ENCODE measurements at regions not wholly inside any gene's neighbourhood (a gene's known extent, or its start where the extent isn't known, plus 50 kb on each side); places are given as distances from the start of the nearest gene placed in this dataset.
A peak's percentile ranks its signal among the peaks of the same experiment; 100 is the strongest.

DNA sequence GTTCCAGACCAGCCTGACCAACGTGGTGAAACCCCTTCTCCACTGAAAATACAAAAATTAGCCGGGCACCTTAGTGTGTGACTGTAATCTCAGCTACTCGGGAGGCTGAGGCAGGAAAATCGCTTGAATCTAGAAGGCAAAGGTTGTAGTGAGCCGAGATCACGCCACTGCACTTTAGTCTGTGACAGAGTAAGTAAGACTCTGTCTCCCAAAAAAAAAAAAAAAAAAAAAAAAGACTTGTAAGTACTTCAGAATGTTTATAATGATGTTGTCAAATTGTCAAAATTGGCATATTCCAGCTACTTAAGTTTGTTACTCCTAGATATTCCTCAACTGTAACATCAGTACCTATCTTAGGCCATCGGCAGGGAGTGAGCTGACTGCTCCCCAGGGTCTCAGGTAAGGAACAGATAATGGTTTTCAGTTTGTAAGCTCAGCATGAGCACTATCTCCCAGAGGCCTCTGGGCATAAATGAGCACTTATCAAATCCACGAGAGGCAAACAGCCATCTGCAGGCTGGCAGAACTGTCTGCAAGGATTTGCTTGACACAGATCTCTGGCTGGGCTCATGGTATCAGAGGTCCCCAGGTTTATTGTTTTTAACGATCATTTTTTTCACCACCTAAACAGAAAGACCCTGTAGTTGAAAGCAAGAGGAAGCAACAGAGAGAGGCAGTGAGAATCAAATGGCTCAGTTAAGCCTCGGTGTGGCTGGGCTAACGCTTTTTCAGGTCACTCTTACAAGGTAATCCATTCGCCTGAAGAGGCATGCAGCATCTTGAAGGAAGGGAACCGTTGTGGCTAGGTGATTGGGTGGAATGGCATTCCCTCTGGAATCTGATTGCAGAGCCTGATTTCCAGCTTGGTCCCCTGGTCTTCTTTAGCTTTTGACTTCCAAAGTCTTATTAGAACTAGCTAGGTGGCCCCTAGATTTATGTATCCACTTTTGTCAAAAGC lies 115.9 kb downstream of the LY86 start:
- DNase-seq (ENCODE audit: low read depth in 2 of 2), result no peak

DNA sequence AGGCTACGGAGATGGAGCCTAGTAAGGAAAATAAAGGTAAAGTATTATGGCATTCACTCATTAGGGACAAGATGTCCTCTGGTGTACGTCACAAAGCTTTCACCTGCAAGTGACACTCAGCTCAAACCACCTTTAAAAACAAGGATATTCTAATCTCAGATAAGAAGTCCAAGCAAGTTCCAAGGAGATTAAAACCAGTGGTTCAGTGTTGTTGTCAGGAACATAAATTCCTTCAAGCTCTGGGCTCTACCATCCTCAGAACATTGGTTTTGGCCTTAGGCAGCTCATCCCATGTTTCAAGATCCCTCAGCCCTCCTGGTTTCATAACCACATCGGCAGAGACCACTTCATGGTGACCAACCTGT lies 116.5 kb downstream of the LY86 start:
- DNase-seq (ENCODE audit: low read depth in 2 of 2), result no peak

DNA sequence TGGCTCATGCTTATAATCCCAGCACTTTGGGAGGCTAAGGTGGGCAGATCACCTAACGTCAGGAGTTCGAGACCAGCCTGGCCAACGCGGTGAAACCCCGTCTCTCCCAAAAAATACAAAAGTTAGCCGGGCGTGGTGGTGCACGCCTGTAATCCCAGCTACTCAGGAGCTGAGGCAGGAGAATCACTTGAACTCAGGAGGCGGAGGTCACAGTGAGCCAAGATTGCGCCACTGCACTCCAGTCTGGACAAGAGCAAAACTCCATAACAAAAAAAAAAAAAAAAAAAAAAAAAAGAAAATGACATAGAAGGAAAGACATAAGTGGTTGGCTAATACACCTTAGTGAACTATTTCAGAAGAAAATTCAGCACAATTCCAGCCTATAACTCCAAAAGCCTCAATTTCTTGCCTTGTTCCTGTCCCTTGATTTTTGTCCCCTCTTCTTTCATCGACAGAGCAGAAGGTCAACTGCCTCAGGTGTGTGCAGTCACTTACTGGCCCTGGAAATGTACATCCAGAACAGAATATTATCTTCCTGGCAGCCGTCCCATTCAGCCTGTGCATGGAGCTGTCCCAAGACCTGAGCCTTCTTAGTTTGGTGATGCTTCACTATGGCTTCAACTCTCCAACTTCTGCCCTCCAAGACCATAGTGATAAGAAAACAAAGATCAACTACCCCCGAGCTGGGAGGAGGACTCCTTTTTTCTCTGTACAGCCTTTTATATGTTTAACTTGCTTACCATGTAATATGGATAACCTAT lies 117.6 kb downstream of the LY86 start:
- DNase-seq (ENCODE audit: low read depth in 2 of 2), result no peak

GRCh38 chr6:6707143-6707542 lies 118.6 kb downstream of the LY86 start:
- no peak for DNase-seq (ENCODE audit: low read depth in 2 of 2)

- DNase-seq (ENCODE audit: low read depth in 2 of 2), result no peak
Measured at GRCh38 chr6:6709106-6709505, 120.6 kb downstream of the LY86 start.

- DNase-seq (ENCODE audit: low read depth in 2 of 2), result no peak
Measured at GRCh38 chr6:6711031-6711785, 122.7 kb downstream of the LY86 start.

GRCh38 chr6:6711832-6712448 lies 123.4 kb downstream of the LY86 start:
- no peak for DNase-seq (ENCODE audit: low read depth in 2 of 2)

DNA sequence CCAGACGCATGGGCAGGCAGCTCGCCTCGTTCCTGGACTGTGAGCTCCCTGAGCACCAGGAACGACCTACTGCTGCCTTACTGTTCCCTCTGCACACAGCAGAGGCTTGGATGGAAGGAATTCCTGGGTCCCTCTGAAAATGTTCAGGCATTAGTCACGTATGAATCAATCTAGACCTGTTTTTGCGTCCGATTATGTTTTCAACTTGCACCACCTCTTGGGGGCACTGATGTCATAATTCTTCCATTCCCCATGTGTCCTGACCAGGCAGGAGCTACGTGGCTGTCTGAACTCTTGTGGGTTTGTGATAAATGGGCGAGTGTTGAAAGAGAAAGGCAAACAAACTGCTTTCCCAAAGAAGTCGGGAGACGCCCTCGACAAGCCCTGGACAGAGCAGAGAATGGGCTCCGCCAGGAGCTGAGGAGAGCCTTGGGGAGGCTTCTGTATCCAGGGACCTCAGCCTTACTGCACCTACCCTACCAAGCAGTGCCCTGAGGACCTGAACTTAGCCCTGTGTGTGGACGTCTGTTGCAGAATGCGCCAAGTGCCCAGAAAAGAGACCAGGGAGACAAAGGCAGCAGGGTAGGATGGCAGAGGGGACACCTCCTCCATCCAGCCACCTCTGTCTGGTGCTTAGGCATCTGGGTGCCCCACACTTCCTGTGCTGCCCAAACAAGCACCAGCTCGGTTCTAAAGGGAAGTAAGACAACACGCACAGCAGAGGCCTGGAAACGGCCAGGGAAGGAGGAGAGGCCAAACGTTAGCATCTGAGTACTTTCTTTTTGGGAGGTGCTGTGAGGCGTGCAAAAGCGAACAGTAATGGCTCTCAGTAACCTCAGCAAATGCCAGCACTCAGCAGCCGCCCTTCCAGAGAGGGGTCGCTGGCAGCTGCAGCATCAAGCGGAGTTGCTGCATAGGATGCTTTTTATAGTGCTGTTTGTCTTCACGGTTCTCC lies 124.2 kb downstream of the LY86 start:
- DNase-seq (ENCODE audit: low read depth in 2 of 2), result no peak

- peak in 1 of 2 donors; percentile 22 for DNase-seq (ENCODE audit: low read depth in 2 of 2)
Measured at GRCh38 chr6:6713657-6714056, 125.1 kb downstream of the LY86 start.

GRCh38 chr6:6714118-6714897 lies 125.8 kb downstream of the LY86 start:
- DNase-seq (ENCODE audit: low read depth in 2 of 2), result no peak

DNA sequence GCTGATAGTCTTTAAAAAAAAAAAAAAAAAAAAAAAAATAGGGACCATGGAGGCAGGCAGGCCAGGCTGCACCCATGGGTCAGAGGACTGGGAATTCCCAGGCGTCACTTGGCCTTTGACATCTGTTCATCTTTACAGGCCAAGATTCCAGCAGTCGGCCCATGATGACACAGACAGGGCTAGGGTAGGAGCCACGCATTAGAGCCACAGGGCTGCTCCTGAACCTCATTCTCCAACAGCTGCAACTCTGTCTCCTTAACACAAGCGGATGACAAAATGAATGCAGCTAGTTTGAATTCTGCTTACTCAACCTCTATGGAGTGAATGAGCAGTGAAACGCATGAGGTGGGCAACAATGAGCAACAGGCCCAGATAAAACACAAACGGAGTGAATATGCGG lies 126.4 kb downstream of the LY86 start:
- no peak for DNase-seq (ENCODE audit: low read depth in 2 of 2)

- DNase-seq (ENCODE audit: low read depth in 2 of 2), result no peak
Measured at GRCh38 chr6:6715465-6715864, 126.9 kb downstream of the LY86 start.

DNA sequence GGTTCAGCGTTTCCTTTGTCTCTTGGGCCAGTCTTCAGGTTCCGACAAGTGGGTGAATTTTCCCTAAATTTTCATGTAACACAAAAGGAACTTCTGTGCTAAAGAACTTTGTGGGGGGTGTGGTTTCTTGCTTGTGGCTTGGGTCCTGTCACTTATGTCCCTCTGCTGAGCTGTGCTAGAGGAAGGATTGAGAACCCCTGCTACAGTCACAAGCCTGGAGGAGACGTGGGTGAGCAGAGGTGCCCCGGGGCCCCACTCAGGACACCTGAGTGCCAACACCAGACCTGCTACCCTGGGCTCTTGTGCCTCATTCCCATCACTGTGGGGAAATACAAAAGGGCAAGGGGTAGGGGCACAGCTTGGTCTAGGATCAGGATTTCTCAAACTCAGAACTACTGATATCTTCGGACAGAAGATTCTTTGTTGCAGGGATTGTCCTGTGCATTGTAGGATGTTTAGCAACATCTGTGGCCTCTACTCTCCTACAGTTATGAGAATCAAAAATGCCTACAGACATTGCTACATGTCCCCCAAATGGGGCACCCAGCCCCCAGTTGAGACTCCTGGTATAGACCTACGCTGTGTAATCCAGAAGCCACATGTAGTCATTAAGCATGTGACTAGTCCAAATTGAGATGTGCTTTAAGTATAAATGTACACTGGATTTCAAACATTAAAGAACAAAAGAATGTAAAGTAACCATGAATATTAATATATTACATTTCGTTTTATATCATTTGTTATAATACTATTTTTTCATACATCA lies 128.7 kb downstream of the LY86 start:
- no peak for DNase-seq (ENCODE audit: low read depth in 2 of 2)

- peak; percentile 93 for DNase-seq (ENCODE audit: low read depth in 2 of 2)
Measured at GRCh38 chr6:6717953-6718352, 129.4 kb downstream of the LY86 start.

GRCh38 chr6:6721606-6722005 lies 133.1 kb downstream of the LY86 start:
- DNase-seq (ENCODE audit: low read depth in 2 of 2), result no peak

DNA sequence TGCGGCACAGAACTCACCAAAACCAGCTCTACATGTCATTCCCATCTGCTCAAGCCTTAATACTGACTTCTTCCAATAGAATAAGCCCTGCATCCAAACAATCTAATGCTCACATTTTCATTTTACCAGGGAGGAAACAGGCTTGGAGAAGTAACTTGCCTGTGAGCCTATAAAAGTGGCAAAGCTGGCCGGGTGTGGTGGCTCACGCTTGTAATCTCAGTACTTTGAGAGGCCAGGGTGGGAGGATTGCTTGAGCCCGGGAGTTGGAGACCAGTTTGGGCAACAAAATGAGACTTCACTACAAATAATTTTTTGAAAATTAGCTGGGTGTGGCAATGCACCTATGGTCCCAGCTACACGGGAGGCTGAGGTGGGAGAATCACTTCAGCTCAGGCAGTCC lies 133.7 kb downstream of the LY86 start:
- no peak for DNase-seq (ENCODE audit: low read depth in 2 of 2)

DNA sequence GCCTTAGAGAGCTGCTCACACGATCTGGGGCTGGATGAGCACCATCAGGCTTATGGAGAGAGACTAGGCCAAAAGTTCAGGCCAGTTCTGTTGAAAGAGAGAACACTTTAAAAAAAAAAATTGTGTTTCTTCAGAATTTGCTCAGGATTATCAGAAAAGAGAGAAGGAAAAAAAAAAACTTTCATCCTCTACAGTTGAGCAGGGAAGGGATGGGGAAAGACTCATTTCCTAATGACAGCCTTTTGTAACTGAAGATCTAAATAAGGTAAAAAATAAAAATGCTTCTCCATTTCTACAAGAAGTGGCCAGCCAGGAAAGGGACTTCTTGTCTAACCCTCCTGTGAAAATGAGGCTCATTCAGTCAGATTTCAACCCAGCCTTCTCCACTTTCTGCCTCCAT lies 134.8 kb downstream of the LY86 start:
- DNase-seq (ENCODE audit: low read depth in 2 of 2), result no peak

- peak; percentile 87 to 89 for DNase-seq (ENCODE audit: low read depth in 2 of 2)
Measured at GRCh38 chr6:6723921-6724538, 135.5 kb downstream of the LY86 start.

All from dermis microvascular lymphatic vessel endothelial cell (primary cell).